ENCODE measurements at regions not wholly inside any gene's neighbourhood (a gene's known extent, or its start where the extent isn't known, plus 50 kb on each side); places are given as distances from the start of the nearest gene placed in this dataset.

DNA sequence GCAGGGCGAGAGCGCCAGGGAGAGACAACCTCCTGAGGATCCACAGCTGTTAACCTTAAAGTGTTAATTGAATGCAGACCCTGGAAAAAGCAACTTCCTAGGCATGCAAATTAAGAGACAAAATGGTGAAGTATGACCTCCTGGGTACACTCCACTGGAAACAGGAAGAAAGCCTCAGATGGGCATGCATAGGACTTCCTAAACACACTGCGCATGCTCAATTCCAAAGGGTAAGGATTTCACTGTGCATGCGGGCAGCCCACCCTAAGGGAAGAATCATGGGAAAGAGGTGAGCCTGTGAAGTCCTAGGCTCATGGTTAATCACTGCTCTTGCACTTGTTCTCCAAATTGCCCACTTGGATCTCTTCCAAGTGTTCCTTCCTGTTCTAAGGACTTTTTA is 80.5 kb upstream of the CAPRIN2 start:
- H4K91ac ChIP-seq (ENCODE audit: insufficient read length, low read depth, low read length), result no peak overlapping the region
- no peak overlapping the region for H3K4ac ChIP-seq (ENCODE audit: low read depth, low read length)
- H3K4me2 ChIP-seq (ENCODE audit: insufficient read depth, insufficient read length, low read length), result no peak overlapping the region
- TF ChIP-seq, protein P1, sequence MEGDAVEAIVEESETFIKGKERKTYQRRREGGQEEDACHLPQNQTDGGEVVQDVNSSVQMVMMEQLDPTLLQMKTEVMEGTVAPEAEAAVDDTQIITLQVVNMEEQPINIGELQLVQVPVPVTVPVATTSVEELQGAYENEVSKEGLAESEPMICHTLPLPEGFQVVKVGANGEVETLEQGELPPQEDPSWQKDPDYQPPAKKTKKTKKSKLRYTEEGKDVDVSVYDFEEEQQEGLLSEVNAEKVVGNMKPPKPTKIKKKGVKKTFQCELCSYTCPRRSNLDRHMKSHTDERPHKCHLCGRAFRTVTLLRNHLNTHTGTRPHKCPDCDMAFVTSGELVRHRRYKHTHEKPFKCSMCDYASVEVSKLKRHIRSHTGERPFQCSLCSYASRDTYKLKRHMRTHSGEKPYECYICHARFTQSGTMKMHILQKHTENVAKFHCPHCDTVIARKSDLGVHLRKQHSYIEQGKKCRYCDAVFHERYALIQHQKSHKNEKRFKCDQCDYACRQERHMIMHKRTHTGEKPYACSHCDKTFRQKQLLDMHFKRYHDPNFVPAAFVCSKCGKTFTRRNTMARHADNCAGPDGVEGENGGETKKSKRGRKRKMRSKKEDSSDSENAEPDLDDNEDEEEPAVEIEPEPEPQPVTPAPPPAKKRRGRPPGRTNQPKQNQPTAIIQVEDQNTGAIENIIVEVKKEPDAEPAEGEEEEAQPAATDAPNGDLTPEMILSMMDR (conservative IDR thresholded peaks at IDR 0.05), result no peak
- no peaks in the 10 kb centered on the region for H3K79me1 ChIP-seq (ENCODE audit: insufficient read depth, low read depth, low read length, poor library complexity, severe bottlenecking)
- no peaks in the 10 kb centered on the region for H3K9me3 ChIP-seq (ENCODE audit: control insufficient read depth, low read depth, low read length)
- Mint-ChIP-seq H3K27ac (peak overlapping the region in 1 of 3 experiments; percentile 34; a peak in 1 of 7 replicates), H3K27me3 (ENCODE audit: low read depth) (peaks cover 15% of the 10 kb centered on the region), H3K4me1 (peaks cover 9 to 11% of the 10 kb centered on the region in 2 experiments; a peak in 3 of 4 replicates), H3K9me3 (peaks cover 0 to 17% of the 10 kb centered on the region in 2 experiments; a peak in 4 of 5 replicates), H3K36me3 (ENCODE audit: insufficient read depth in 1 of 3, low read depth in 3 of 3) (peaks cover 0 to 9% (median 4%) of the 10 kb centered on the region in 3 experiments; a peak in 2 of 7 replicates), H3K4me3 (no peak overlapping the region)
- H3K4me1 ChIP-seq (ENCODE audit: insufficient read depth, low read length), result no peaks in the 10 kb centered on the region; the same call in 1 of the 2 replicates
- no peak overlapping the region for H3K56ac ChIP-seq (ENCODE audit: insufficient read length, low read depth, low read length)
- H3K14ac ChIP-seq (ENCODE audit: insufficient read depth, low read length), result no peak overlapping the region
- H4K20me1 ChIP-seq (ENCODE audit: control insufficient read depth, insufficient read depth, insufficient read length), result no peaks in the 10 kb centered on the region
- H3K27ac ChIP-seq (ENCODE audit: insufficient read length, low read depth, low read length), result no peak overlapping the region
- no peak overlapping the region for H3K9ac ChIP-seq (ENCODE audit: extremely low read depth, insufficient read length, low read length)
- no peak overlapping the region for H2BK12ac ChIP-seq (ENCODE audit: insufficient read length, low read depth, low read length)
- H2BK120ac ChIP-seq (ENCODE audit: low read depth, low read length, poor library complexity, severe bottlenecking), result no peak overlapping the region
- no CpG with 5 or more reads among the region's 4 CpGs for WGBS (ENCODE audit: extremely low coverage, insufficient read length, low lambda C conversion rate)
- H2BK15ac ChIP-seq (ENCODE audit: low read depth, low read length), result no peak overlapping the region
- no peak overlapping the region for H2BK20ac ChIP-seq (ENCODE audit: low read depth, low read length, poor library complexity, severe bottlenecking)
- H3K79me2 ChIP-seq (ENCODE audit: insufficient read depth, low read length), result no peaks in the 10 kb centered on the region
- DNase-seq, result peak; percentile 12
- no peak overlapping the region for H3K18ac ChIP-seq (ENCODE audit: insufficient read length, low read depth, low read length)
- no peak overlapping the region for H3T11ph ChIP-seq (ENCODE audit: low read length)
- H2AFZ ChIP-seq (ENCODE audit: low read length), result no peak overlapping the region
- no peak overlapping the region for H4K8ac ChIP-seq (replicated peaks; ENCODE audit: insufficient read length, low read depth, low read length)
- no peak overlapping the region for H2AK5ac ChIP-seq (ENCODE audit: insufficient read length, low read length)
- no peaks in the 10 kb centered on the region for H3K23me2 ChIP-seq (ENCODE audit: insufficient read length, low read depth, low read length, poor library complexity, severe bottlenecking)
- no peaks in the 10 kb centered on the region for H3K27me3 ChIP-seq (ENCODE audit: insufficient read depth, low read length)
- no peak overlapping the region for H2BK5ac ChIP-seq (ENCODE audit: insufficient read length, low read length)
- no peak overlapping the region for H4K5ac ChIP-seq (ENCODE audit: insufficient read length, low read depth, low read length)
- no peak overlapping the region for H3K23ac ChIP-seq (ENCODE audit: insufficient read length, low read depth, low read length)
